Stimulated activated effector memory CD8-positive, alpha-beta T cell treated with anti-CD3 and anti-CD28 coated beads, Interleukin-12 subunit alpha, Interleukin-12 subunit beta, amount 100 ng/mL, for 72 hours (primary cell): ENCODE measurements at regions not wholly inside any gene's neighbourhood (a gene's known extent, or its start where the extent isn't known, plus 50 kb on each side); places are given as distances from the start of the nearest gene placed in this dataset.

ENCODE experiments used
- ATAC-seq: fragments of 150-1000 bp; cut with Tn5 transposase; 2 replicates; pipeline ENCODE4 v1.10.0; 2021
- DNase-seq, 2 donors: peaks; one replicate each; pipeline ENCODE4 v3.0.0; 2021 to 2022; ENCODE audit warnings: low spot score in 2 of 2
- H3K27ac Mint-ChIP-seq: one replicate; pipeline ENCODE4 v1.8.0; 2022; ENCODE audit warnings: mild to moderate bottlenecking, mixed read lengths
- H3K36me3 Mint-ChIP-seq: one replicate; pipeline ENCODE4 v1.8.0; 2022; ENCODE audit warnings: mild to moderate bottlenecking, mixed read lengths
- H3K4me1 Mint-ChIP-seq: one replicate; pipeline ENCODE4 v1.8.0; 2022; ENCODE audit warnings: mixed read lengths
- H3K4me3 Mint-ChIP-seq: one replicate; pipeline ENCODE4 v1.8.0; 2022; ENCODE audit warnings: mild to moderate bottlenecking, mixed read lengths
- H3K9me3 Mint-ChIP-seq: one replicate; pipeline ENCODE4 v1.8.0; 2022; ENCODE audit warnings: mixed read lengths

- peaks cover 5% of the 10 kb centered on the region for H3K9me3 Mint-ChIP-seq
- no peaks in the 10 kb centered on the region for H3K36me3 Mint-ChIP-seq
- no peak for ATAC-seq
- no peak for DNase-seq
- H3K4me3 Mint-ChIP-seq, result no peak overlapping the region
- H3K27ac Mint-ChIP-seq, result no peak overlapping the region
- no peaks in the 10 kb centered on the region for H3K4me1 Mint-ChIP-seq
Measured at GRCh38 chr5:44001236-44001635, 388.0 kb downstream of the FGF10 start.

- H3K4me3 Mint-ChIP-seq, result no peak overlapping the region
- no peak for DNase-seq
- no peak for ATAC-seq
- H3K4me1 Mint-ChIP-seq, result no peaks in the 10 kb centered on the region
- H3K27ac Mint-ChIP-seq, result no peak overlapping the region
- H3K9me3 Mint-ChIP-seq, result peaks cover 5% of the 10 kb centered on the region
- H3K36me3 Mint-ChIP-seq, result no peaks in the 10 kb centered on the region
Measured at GRCh38 chr5:43997647-43998272, 391.5 kb downstream of the FGF10 start.

GRCh38 chr5:43996221-43996620 is 393.0 kb downstream of the FGF10 start:
- Mint-ChIP-seq H3K4me1 (no peaks in the 10 kb centered on the region), H3K36me3 (no peaks in the 10 kb centered on the region), H3K4me3 (no peak overlapping the region), H3K27ac (no peak overlapping the region), H3K9me3 (peaks cover 7% of the 10 kb centered on the region)
- ATAC-seq (no peak), DNase-seq (no peak)

GRCh38 chr5:43994352-43994708 is 391.4 kb downstream of the NNT start:
- Mint-ChIP-seq H3K9me3 (peaks cover 5% of the 10 kb centered on the region), H3K36me3 (no peaks in the 10 kb centered on the region), H3K27ac (no peak overlapping the region), H3K4me3 (no peak overlapping the region), H3K4me1 (no peaks in the 10 kb centered on the region)
- ATAC-seq (no peak), DNase-seq (no peak)

- no peak for ATAC-seq
- DNase-seq, result no peak
- no peaks in the 10 kb centered on the region for H3K4me1 Mint-ChIP-seq
- no peak overlapping the region for H3K4me3 Mint-ChIP-seq
- H3K36me3 Mint-ChIP-seq, result no peaks in the 10 kb centered on the region
- no peak overlapping the region for H3K27ac Mint-ChIP-seq
- peaks cover 5% of the 10 kb centered on the region for H3K9me3 Mint-ChIP-seq
Measured at GRCh38 chr5:43993634-43994351, 390.8 kb downstream of the NNT start.

- no peak for DNase-seq
- Mint-ChIP-seq H3K4me1 (no peaks in the 10 kb centered on the region), H3K36me3 (no peaks in the 10 kb centered on the region), H3K4me3 (no peak overlapping the region), H3K9me3 (peaks cover 2% of the 10 kb centered on the region), H3K27ac (no peak overlapping the region)
- no peak for ATAC-seq
Measured at GRCh38 chr5:43985411-43985810, 382.4 kb downstream of the NNT start.

GRCh38 chr5:43981556-43981955 is 378.6 kb downstream of the NNT start:
- H3K27ac Mint-ChIP-seq, result no peak overlapping the region
- peak; percentile 13 for ATAC-seq
- no peaks in the 10 kb centered on the region for H3K4me1 Mint-ChIP-seq
- no peaks in the 10 kb centered on the region for H3K36me3 Mint-ChIP-seq
- DNase-seq, result no peak
- H3K9me3 Mint-ChIP-seq, result peaks cover 11% of the 10 kb centered on the region
- H3K4me3 Mint-ChIP-seq, result no peak overlapping the region

GRCh38 chr5:43973908-43974307 is 370.9 kb downstream of the NNT start:
- H3K36me3 Mint-ChIP-seq, result no peaks in the 10 kb centered on the region
- no peaks in the 10 kb centered on the region for H3K4me1 Mint-ChIP-seq
- DNase-seq (no peak), ATAC-seq (no peak)
- no peak overlapping the region for H3K4me3 Mint-ChIP-seq
- H3K9me3 Mint-ChIP-seq, result peaks cover 13% of the 10 kb centered on the region
- no peak overlapping the region for H3K27ac Mint-ChIP-seq

- H3K27ac Mint-ChIP-seq, result no peak overlapping the region
- ATAC-seq (no peak), DNase-seq (no peak)
- H3K36me3 Mint-ChIP-seq, result no peaks in the 10 kb centered on the region
- H3K4me1 Mint-ChIP-seq, result no peaks in the 10 kb centered on the region
- H3K4me3 Mint-ChIP-seq, result no peak overlapping the region
- H3K9me3 Mint-ChIP-seq, result peaks cover 11% of the 10 kb centered on the region
Measured at GRCh38 chr5:43973318-43973717, 370.3 kb downstream of the NNT start.

GRCh38 chr5:43967165-43967564 is 364.2 kb downstream of the NNT start:
- Mint-ChIP-seq H3K27ac (no peak overlapping the region), H3K9me3 (peaks cover 20% of the 10 kb centered on the region), H3K36me3 (no peaks in the 10 kb centered on the region), H3K4me3 (no peak overlapping the region), H3K4me1 (no peaks in the 10 kb centered on the region)
- DNase-seq (no peak), ATAC-seq (no peak)

GRCh38 chr5:43959144-43959543 is 356.2 kb downstream of the NNT start:
- Mint-ChIP-seq H3K9me3 (peaks cover 14% of the 10 kb centered on the region), H3K4me3 (no peak overlapping the region), H3K36me3 (no peaks in the 10 kb centered on the region), H3K27ac (no peak overlapping the region), H3K4me1 (no peaks in the 10 kb centered on the region)
- no peak for DNase-seq
- no peak for ATAC-seq

GRCh38 chr5:43947935-43948334 is 345.0 kb downstream of the NNT start:
- ATAC-seq (no peak), DNase-seq (no peak)
- no peak overlapping the region for H3K27ac Mint-ChIP-seq
- no peaks in the 10 kb centered on the region for H3K36me3 Mint-ChIP-seq
- peaks cover 8% of the 10 kb centered on the region for H3K9me3 Mint-ChIP-seq
- H3K4me3 Mint-ChIP-seq, result no peak overlapping the region
- no peaks in the 10 kb centered on the region for H3K4me1 Mint-ChIP-seq

- Mint-ChIP-seq H3K36me3 (no peaks in the 10 kb centered on the region), H3K4me1 (no peaks in the 10 kb centered on the region), H3K9me3 (peaks cover 20% of the 10 kb centered on the region), H3K4me3 (no peak overlapping the region), H3K27ac (no peak overlapping the region)
- DNase-seq (no peak), ATAC-seq (no peak)
Measured at GRCh38 chr5:43941806-43942205, 338.8 kb downstream of the NNT start.

- H3K4me3 Mint-ChIP-seq, result no peak overlapping the region
- ATAC-seq (no peak), DNase-seq (no peak)
- H3K4me1 Mint-ChIP-seq, result no peaks in the 10 kb centered on the region
- peaks cover 18% of the 10 kb centered on the region for H3K9me3 Mint-ChIP-seq
- H3K36me3 Mint-ChIP-seq, result no peaks in the 10 kb centered on the region
- no peak overlapping the region for H3K27ac Mint-ChIP-seq
Measured at GRCh38 chr5:43940562-43940961, 337.6 kb downstream of the NNT start.

- Mint-ChIP-seq H3K9me3 (peaks cover 7% of the 10 kb centered on the region), H3K4me3 (no peak overlapping the region), H3K36me3 (no peaks in the 10 kb centered on the region), H3K4me1 (no peaks in the 10 kb centered on the region), H3K27ac (no peak overlapping the region)
- ATAC-seq (no peak), DNase-seq (no peak)
Measured at GRCh38 chr5:43926923-43927322, 323.9 kb downstream of the NNT start.

- H3K36me3 Mint-ChIP-seq, result no peaks in the 10 kb centered on the region
- H3K9me3 Mint-ChIP-seq, result peaks cover 4% of the 10 kb centered on the region
- H3K27ac Mint-ChIP-seq, result no peak overlapping the region
- DNase-seq, result no peak
- H3K4me3 Mint-ChIP-seq, result no peak overlapping the region
- no peak for ATAC-seq
- no peaks in the 10 kb centered on the region for H3K4me1 Mint-ChIP-seq
Measured at GRCh38 chr5:43920422-43920821, 317.4 kb downstream of the NNT start.
